Thyroid gland (tissue), 4 donors: ENCODE measurements at regions not wholly inside any gene's neighbourhood (a gene's known extent, or its start where the extent isn't known, plus 50 kb on each side); places are given as distances from the start of the nearest gene placed in this dataset.

Experiments
- POLR2A ChIP-seq, 2 donors: fragments of 450-650 bp; IDR thresholded peaks; one replicate each; pipeline ENCODE4 v1.6.1; 2017; ENCODE audit warnings: antibody characterized with exemption in 2 of 2, mild to moderate bottlenecking in 2 of 2, moderate library complexity in 1 of 2
- TF ChIP-seq, protein P1 (sequence below), 6 experiments: fragments of 200-600 bp in 3 of 6; fragments of 450-650 bp in 3 of 6; sonication (generic) in 3 of 6; IDR thresholded peaks; one replicate each; pipeline ENCODE4 v1.5.1; 2016 to 2019; ENCODE audit warnings: antibody characterized with exemption in 6 of 6, mild to moderate bottlenecking in 2 of 6, inconsistent platforms in 1 of 6, moderate library complexity in 1 of 6

DNA sequence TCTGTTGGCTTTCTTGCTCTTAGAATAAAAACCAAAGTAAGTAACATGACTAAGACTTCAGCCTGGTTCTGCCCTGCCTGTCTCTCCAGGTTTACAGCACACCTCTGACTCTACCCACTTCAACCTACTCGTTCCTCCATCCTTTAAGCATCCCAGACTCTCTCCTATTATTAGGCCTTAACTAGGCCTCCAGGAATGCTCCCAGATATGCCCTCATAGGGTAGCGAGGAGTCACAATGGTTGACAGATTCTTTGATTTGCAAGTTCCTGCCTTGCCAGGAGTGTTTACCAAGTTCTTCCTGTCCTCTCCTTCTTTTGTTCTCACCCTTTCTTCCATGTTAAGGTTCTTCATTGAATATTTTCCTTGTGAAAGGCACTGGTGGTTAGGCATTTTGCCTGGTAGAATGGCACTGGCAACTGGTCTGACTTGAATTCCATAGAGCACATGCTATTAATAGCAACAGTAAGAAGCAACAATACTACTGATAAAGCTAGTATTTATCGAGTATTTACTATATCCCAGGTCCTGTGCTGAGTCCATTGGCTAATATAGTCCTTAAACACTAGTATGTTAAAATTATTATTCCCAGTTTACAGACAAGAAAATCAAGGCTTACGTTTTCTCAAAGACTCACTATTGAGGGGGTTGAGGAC is 327.9 kb upstream of the PRKCQ start:
- no peak for TF ChIP-seq POLR2A (IDR thresholded peaks at IDR 0.05)
- TF ChIP-seq, protein P1, sequence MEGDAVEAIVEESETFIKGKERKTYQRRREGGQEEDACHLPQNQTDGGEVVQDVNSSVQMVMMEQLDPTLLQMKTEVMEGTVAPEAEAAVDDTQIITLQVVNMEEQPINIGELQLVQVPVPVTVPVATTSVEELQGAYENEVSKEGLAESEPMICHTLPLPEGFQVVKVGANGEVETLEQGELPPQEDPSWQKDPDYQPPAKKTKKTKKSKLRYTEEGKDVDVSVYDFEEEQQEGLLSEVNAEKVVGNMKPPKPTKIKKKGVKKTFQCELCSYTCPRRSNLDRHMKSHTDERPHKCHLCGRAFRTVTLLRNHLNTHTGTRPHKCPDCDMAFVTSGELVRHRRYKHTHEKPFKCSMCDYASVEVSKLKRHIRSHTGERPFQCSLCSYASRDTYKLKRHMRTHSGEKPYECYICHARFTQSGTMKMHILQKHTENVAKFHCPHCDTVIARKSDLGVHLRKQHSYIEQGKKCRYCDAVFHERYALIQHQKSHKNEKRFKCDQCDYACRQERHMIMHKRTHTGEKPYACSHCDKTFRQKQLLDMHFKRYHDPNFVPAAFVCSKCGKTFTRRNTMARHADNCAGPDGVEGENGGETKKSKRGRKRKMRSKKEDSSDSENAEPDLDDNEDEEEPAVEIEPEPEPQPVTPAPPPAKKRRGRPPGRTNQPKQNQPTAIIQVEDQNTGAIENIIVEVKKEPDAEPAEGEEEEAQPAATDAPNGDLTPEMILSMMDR (IDR thresholded peaks at IDR 0.05) = no peak
